ENCODE measurements at regions not wholly inside any gene's neighbourhood (a gene's known extent, or its start where the extent isn't known, plus 50 kb on each side); places are given as distances from the start of the nearest gene placed in this dataset.

- Histone ChIP-seq H3K36me3 (ENCODE audit: control insufficient read depth, insufficient read depth, low read length) (no peaks in the 10 kb centered on the region), H2AFZ (ENCODE audit: low read length) (no peak overlapping the region), H3K79me2 (ENCODE audit: control insufficient read depth, insufficient read depth, low read length) (no peaks in the 10 kb centered on the region), H3K27me3 (ENCODE audit: control insufficient read depth, insufficient read depth, low read length) (no peaks in the 10 kb centered on the region), H3K9ac (ENCODE audit: insufficient read depth, low read length) (no peak overlapping the region), H3K27ac (ENCODE audit: insufficient read depth, low read length) (no peak overlapping the region), H3K4me1 (ENCODE audit: control insufficient read depth, extremely low read depth, insufficient read depth, low read length) (peaks cover 2% of the 10 kb centered on the region), H3K9me3 (ENCODE audit: control insufficient read depth, insufficient read depth, low read depth, low read length) (no peaks in the 10 kb centered on the region), H3K4me3 (replicated peaks in 1 of 4; ENCODE audit: control extremely low read depth in 1 of 4, insufficient read depth in 1 of 4, low read depth in 3 of 4, low read length in 4 of 4) (no peak overlapping the region), H3K4me2 (ENCODE audit: extremely low read depth, insufficient read depth, low read length) (no peak overlapping the region), H4K20me1 (ENCODE audit: control insufficient read depth, extremely low read depth, insufficient read depth, low read length) (no peaks in the 10 kb centered on the region)
- DNase-seq (ENCODE audit: low read depth in 2 of 2) = no peak
- TF ChIP-seq EZH2 (IDR thresholded peaks at IDR 0.05; ENCODE audit: low read length, missing control alignments) = no peak
Observed at GRCh38 chr3:112751061-112751460, 95.6 kb downstream of the CD200R1L start.

- H3K9ac ChIP-seq (ENCODE audit: insufficient read depth, low read length) = no peak overlapping the region
- no peak overlapping the region for H3K4me3 ChIP-seq (replicated peaks in 1 of 4; ENCODE audit: control extremely low read depth in 1 of 4, insufficient read depth in 1 of 4, low read depth in 3 of 4, low read length in 4 of 4)
- no peaks in the 10 kb centered on the region for H3K79me2 ChIP-seq (ENCODE audit: control insufficient read depth, insufficient read depth, low read length)
- no peaks in the 10 kb centered on the region for H3K27me3 ChIP-seq (ENCODE audit: control insufficient read depth, insufficient read depth, low read length)
- peaks cover 2% of the 10 kb centered on the region for H3K4me1 ChIP-seq (ENCODE audit: control insufficient read depth, extremely low read depth, insufficient read depth, low read length)
- no peak overlapping the region for H3K27ac ChIP-seq (ENCODE audit: insufficient read depth, low read length)
- no peak for TF ChIP-seq CTCF (conservative IDR thresholded peaks at IDR 0.05 in 1 of 2, IDR thresholded peaks at IDR 0.05 in 1 of 2; ENCODE audit: low read depth in 1 of 2, low read length in 2 of 2)
- no peak for TF ChIP-seq EZH2 (IDR thresholded peaks at IDR 0.05; ENCODE audit: low read length, missing control alignments)
- H2AFZ ChIP-seq (ENCODE audit: low read length) = no peak overlapping the region
- no peaks in the 10 kb centered on the region for H3K9me3 ChIP-seq (ENCODE audit: control insufficient read depth, insufficient read depth, low read depth, low read length)
- peak in 1 of 2 donors; percentile 46 for DNase-seq (ENCODE audit: low read depth in 2 of 2)
- no peak overlapping the region for H3K4me2 ChIP-seq (ENCODE audit: extremely low read depth, insufficient read depth, low read length)
- H4K20me1 ChIP-seq (ENCODE audit: control insufficient read depth, extremely low read depth, insufficient read depth, low read length) = no peaks in the 10 kb centered on the region
- H3K36me3 ChIP-seq (ENCODE audit: control insufficient read depth, insufficient read depth, low read length) = no peaks in the 10 kb centered on the region
Observed at GRCh38 chr3:112747624-112748023, 99.0 kb downstream of the CD200R1L start.

DNA sequence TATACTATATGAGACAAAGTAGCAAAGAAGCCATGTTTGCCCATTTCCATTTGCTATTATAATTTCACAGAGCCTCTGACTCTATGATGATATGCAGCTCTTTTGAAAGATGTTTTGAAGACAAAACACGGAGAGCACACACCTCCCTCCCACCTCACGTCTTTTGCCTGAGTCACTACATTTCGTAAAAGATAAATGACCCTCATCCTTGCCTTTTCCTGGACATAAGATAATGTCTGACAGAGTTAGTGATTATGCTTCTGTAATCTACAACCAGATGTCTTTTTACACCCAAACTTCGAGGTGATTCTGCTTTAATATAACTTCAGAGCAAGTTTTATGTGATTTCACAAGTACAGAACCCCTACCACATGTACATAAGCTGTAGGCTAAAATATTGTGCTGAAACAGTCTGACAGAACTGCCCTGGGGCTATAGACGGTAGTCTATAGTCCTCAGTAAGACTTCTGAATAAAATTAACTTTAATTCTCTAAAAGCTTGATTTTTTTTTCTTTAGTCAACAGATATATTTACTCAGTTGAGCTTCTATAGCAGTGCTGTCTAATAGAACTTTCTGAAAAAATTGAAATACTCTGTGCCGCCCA lies 99.9 kb downstream of the CD200R1L start:
- no peak overlapping the region for H3K4me2 ChIP-seq (ENCODE audit: extremely low read depth, insufficient read depth, low read length)
- no peak overlapping the region for H2AFZ ChIP-seq (ENCODE audit: low read length)
- H3K9me3 ChIP-seq (ENCODE audit: control insufficient read depth, insufficient read depth, low read depth, low read length) = no peaks in the 10 kb centered on the region
- no peaks in the 10 kb centered on the region for H3K27me3 ChIP-seq (ENCODE audit: control insufficient read depth, insufficient read depth, low read length)
- H3K79me2 ChIP-seq (ENCODE audit: control insufficient read depth, insufficient read depth, low read length) = no peaks in the 10 kb centered on the region
- peak in 1 of 2 donors; percentile 92 for DNase-seq (ENCODE audit: low read depth in 2 of 2)
- H3K4me1 ChIP-seq (ENCODE audit: control insufficient read depth, extremely low read depth, insufficient read depth, low read length) = no peaks in the 10 kb centered on the region
- H3K9ac ChIP-seq (ENCODE audit: insufficient read depth, low read length) = no peak overlapping the region
- no peak overlapping the region for H3K4me3 ChIP-seq (replicated peaks in 1 of 4; ENCODE audit: control extremely low read depth in 1 of 4, insufficient read depth in 1 of 4, low read depth in 3 of 4, low read length in 4 of 4)
- H3K27ac ChIP-seq (ENCODE audit: insufficient read depth, low read length) = no peak overlapping the region
- H3K36me3 ChIP-seq (ENCODE audit: control insufficient read depth, insufficient read depth, low read length) = no peaks in the 10 kb centered on the region
- TF ChIP-seq CTCF (conservative IDR thresholded peaks at IDR 0.05 in 1 of 2, IDR thresholded peaks at IDR 0.05 in 1 of 2; ENCODE audit: low read depth in 1 of 2, low read length in 2 of 2) (no peak), EZH2 (IDR thresholded peaks at IDR 0.05; ENCODE audit: low read length, missing control alignments) (no peak)
- no peaks in the 10 kb centered on the region for H4K20me1 ChIP-seq (ENCODE audit: control insufficient read depth, extremely low read depth, insufficient read depth, low read length)

Data from fibroblast of lung (primary cell).